ENCODE measurements at regions not wholly inside any gene's neighbourhood (a gene's known extent, or its start where the extent isn't known, plus 50 kb on each side); places are given as distances from the start of the nearest gene placed in this dataset.
"Not testable (repeated sequence)": the region's sequence is repeated elsewhere in the genome, so short reads cannot be mapped to it uniquely, and the experiment has no call there.

- DNase-seq (ENCODE audit: low read depth in 2 of 2): no peak
These were observed 276.8 kb upstream of the PFKP start for GRCh38 chr10:2790396-2791188.

GRCh38 chr10:2786251-2786650, 281.1 kb upstream of the PFKP start:
- no peak for DNase-seq (ENCODE audit: low read depth in 2 of 2)

- no peak for DNase-seq (ENCODE audit: low read depth in 2 of 2)
These were observed 282.6 kb upstream of the PFKP start for GRCh38 chr10:2784766-2785165.

- no peak for DNase-seq (ENCODE audit: low read depth in 2 of 2)
These were observed 284.4 kb upstream of the PFKP start for GRCh38 chr10:2782950-2783349.

- DNase-seq (ENCODE audit: low read depth in 2 of 2): no peak
These were observed 285.1 kb upstream of the PFKP start for GRCh38 chr10:2782265-2782664.

- no peak for DNase-seq (ENCODE audit: low read depth in 2 of 2)
These were observed 289.5 kb upstream of the PFKP start for GRCh38 chr10:2777666-2778355.

- no peak for DNase-seq (ENCODE audit: low read depth in 2 of 2)
These were observed 294.3 kb upstream of the PFKP start for GRCh38 chr10:2772816-2773631.

- no peak for DNase-seq (ENCODE audit: low read depth in 2 of 2)
These were observed 295.2 kb upstream of the PFKP start for GRCh38 chr10:2772135-2772534.

- DNase-seq (ENCODE audit: low read depth in 2 of 2): not testable (repeated sequence)
These were observed 300.1 kb upstream of the PFKP start for GRCh38 chr10:2767293-2767692.

GRCh38 chr10:2761971-2762370, 305.4 kb upstream of the PFKP start:
- no peak for DNase-seq (ENCODE audit: low read depth in 2 of 2)

- no peak for DNase-seq (ENCODE audit: low read depth in 2 of 2)
These were observed 306.0 kb upstream of the PFKP start for GRCh38 chr10:2761311-2761710.

- no peak for DNase-seq (ENCODE audit: low read depth in 2 of 2)
These were observed 306.6 kb upstream of the PFKP start for GRCh38 chr10:2760736-2761135.

- DNase-seq (ENCODE audit: low read depth in 2 of 2): no peak
These were observed 308.1 kb upstream of the PFKP start for GRCh38 chr10:2759233-2759632.

GRCh38 chr10:2754943-2755342, 312.4 kb upstream of the PFKP start:
- no peak for DNase-seq (ENCODE audit: low read depth in 2 of 2)

- no peak for DNase-seq (ENCODE audit: low read depth in 2 of 2)
These were observed 319.1 kb upstream of the PFKP start for GRCh38 chr10:2748287-2748686.

- no peak for DNase-seq (ENCODE audit: low read depth in 2 of 2)
These were observed 320.7 kb upstream of the PFKP start for GRCh38 chr10:2746638-2747037.

- no peak for DNase-seq (ENCODE audit: low read depth in 2 of 2)
These were observed 321.7 kb upstream of the PFKP start for GRCh38 chr10:2745666-2746065.

- DNase-seq (ENCODE audit: low read depth in 2 of 2): no peak
These were observed 322.7 kb upstream of the PFKP start for GRCh38 chr10:2744547-2745200.

- DNase-seq (ENCODE audit: low read depth in 2 of 2): no peak
These were observed 332.7 kb upstream of the PFKP start for GRCh38 chr10:2734603-2735002.

- DNase-seq (ENCODE audit: low read depth in 2 of 2): no peak
These were observed 333.9 kb upstream of the PFKP start for GRCh38 chr10:2733278-2733963.

GRCh38 chr10:2731940-2732339, 335.4 kb upstream of the PFKP start:
- no peak for DNase-seq (ENCODE audit: low read depth in 2 of 2)

All from stimulated activated CD4-positive, alpha-beta T cell treated with anti-CD3 and anti-CD28 coated beads, Interleukin-4, amount 100 ng/mL, for 48 hours (primary cell).